ENCODE measurements at regions not wholly inside any gene's neighbourhood (a gene's known extent, or its start where the extent isn't known, plus 50 kb on each side); places are given as distances from the start of the nearest gene placed in this dataset.

DNA sequence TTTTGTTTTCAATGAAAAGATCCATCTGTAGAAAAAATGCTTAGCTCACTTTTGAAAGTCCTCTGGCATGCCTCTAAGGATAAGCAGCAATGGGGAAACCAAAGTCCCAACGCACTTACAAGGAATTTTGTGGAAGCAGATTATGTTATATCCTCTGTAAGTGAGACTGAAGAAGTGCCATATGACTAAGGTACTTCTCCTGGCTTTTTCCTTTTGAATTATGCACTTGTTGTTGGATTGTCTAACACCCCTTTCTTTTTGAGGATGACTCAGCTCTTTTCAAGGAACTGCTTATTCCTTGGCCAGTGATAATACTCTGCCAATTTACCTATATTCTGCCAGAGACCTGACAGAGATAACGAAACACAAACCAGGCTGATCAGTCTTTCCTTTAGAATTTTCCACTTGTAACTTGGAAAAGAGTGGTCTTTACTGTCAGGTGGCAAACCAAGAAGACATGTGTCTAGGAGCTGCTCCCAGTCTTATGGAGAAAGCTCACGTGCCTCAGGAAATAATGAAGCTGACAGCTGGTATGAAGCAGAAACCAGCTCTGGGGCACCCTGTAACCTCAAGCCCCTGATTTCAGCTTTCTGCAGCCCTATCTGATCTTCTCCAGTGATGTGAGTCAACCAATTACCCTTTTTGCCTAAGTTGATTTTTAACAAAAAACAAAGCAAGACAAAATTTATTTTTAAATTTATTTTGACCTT, 290.8 kb upstream of the FBXL7 start:
- H3K36me3 ChIP-seq (ENCODE audit: insufficient read depth, low read length), result no peaks in the 10 kb centered on the region

GRCh38 chr5:15206133-15206532, 293.8 kb upstream of the FBXL7 start:
- Histone ChIP-seq H3K36me3 (ENCODE audit: insufficient read depth, low read length) (no peaks in the 10 kb centered on the region), H3K9me3 (ENCODE audit: control insufficient read depth, insufficient read depth, low read length) (no peaks in the 10 kb centered on the region)

More for the DNA sequence above, 290.8 kb upstream of the FBXL7 start:
- Histone ChIP-seq H3K9ac (ENCODE audit: low read depth, low read length) (no peak overlapping the region), H3K9me3 (ENCODE audit: control insufficient read depth, insufficient read depth, low read length) (no peaks in the 10 kb centered on the region), H3K4me1 (ENCODE audit: insufficient read depth, low read length) (no peaks in the 10 kb centered on the region)

DNA sequence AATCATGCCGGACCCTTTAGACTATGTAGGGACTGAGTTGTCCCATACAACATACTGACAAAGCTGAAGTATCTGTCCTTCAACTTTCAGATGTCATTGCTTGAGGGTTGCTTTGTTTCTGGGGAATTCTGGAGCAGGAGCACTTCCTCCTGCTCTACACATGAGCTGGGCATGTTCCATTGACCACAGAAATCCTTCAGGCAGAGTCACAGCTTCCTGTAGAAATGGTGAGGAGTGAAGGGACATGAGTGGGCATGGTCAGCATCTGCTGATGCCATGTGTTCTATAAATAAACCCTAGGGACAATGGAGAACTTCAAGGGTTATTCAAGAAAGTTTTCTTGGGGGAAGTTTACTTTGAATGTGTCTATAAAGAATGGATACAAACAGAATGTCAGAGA, 296.6 kb upstream of the FBXL7 start:
- no peaks in the 10 kb centered on the region for H3K9me3 ChIP-seq (ENCODE audit: control insufficient read depth, insufficient read depth, low read length)
- no peaks in the 10 kb centered on the region for H3K36me3 ChIP-seq (ENCODE audit: insufficient read depth, low read length)
- H3K9ac ChIP-seq (ENCODE audit: low read depth, low read length), result no peak overlapping the region
- H3K4me1 ChIP-seq (ENCODE audit: insufficient read depth, low read length), result no peaks in the 10 kb centered on the region

More at GRCh38 chr5:15206133-15206532, 293.8 kb upstream of the FBXL7 start:
- Histone ChIP-seq H3K4me1 (ENCODE audit: insufficient read depth, low read length) (no peaks in the 10 kb centered on the region), H3K9ac (ENCODE audit: low read depth, low read length) (no peak overlapping the region)

DNA sequence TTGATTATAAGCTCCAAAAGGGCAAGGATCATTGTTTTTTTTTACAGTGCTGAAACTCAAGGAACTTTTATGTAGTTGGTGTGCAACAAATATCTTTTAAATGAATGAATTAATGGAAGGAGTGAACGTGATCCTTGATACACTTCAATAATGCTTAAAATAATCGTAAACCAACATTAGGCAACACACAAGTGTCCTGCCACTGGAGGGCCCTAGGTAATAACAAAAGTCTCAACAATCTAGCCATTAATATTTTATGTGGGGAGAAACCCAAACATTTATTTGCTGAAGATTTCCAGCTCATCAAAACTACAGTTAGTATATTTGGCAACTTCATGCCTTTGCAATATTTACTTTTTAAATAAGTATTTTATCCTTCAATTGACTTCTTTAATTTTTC, 309.0 kb upstream of the FBXL7 start:
- Histone ChIP-seq H3K4me1 (ENCODE audit: insufficient read depth, low read length) (no peaks in the 10 kb centered on the region), H3K36me3 (ENCODE audit: insufficient read depth, low read length) (no peaks in the 10 kb centered on the region), H3K9ac (ENCODE audit: low read depth, low read length) (no peak overlapping the region), H3K9me3 (ENCODE audit: control insufficient read depth, insufficient read depth, low read length) (no peaks in the 10 kb centered on the region; the same call in 1 of the 2 replicates)

GRCh38 chr5:15183520-15183919, 311.9 kb upstream of the ANKH start:
- H3K36me3 ChIP-seq (ENCODE audit: insufficient read depth, low read length), result no peaks in the 10 kb centered on the region
- no peak overlapping the region for H3K9ac ChIP-seq (ENCODE audit: low read depth, low read length)
- no peaks in the 10 kb centered on the region for H3K4me1 ChIP-seq (ENCODE audit: insufficient read depth, low read length)
- no peaks in the 10 kb centered on the region; the same call in 1 of the 2 replicates for H3K9me3 ChIP-seq (ENCODE audit: control insufficient read depth, insufficient read depth, low read length)

DNA sequence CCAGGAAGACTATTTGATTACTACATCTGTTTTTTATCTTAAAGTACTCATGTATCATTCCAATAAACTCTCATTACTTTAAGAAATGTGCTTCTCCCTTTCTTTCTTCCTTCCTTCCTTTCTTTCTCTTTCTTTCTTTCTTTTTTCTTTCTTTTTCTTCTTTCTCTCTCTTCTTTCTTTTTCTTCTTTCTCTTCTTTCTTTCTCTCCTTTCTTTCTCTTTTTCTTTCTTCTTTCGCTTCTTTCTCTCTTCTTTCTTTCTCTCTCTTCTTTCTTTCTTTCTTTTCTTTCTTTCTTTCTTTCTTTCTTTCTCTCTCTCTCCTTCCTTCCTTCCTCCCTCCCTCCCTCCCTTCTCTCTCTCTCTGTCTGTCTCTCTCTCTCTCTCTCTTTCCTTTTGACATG, 298.6 kb upstream of the ANKH start:
- Histone ChIP-seq H3K9ac (ENCODE audit: low read depth, low read length) (no peak overlapping the region), H3K4me1 (ENCODE audit: insufficient read depth, low read length) (no peaks in the 10 kb centered on the region), H3K9me3 (ENCODE audit: control insufficient read depth, insufficient read depth, low read length) (no peaks in the 10 kb centered on the region), H3K36me3 (ENCODE audit: insufficient read depth, low read length) (no peaks in the 10 kb centered on the region)

DNA sequence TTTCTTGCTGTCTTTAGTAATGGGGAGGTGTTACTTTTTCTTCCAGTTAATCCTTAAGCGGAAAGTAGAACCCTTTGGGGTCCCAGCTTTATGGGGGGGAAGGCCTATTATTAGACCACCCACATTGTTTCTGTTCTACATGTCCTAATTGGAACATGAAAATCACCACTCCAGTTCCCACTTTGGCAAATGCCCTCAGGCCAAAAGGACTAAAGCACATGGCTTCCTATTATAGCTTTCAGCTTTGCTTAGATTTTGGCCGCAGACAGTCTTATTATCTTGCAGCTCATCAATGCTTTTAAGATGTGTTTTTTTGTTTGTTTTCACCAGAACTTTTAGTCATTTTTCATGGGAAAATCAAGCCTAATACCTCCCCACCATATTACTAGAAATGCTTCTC, 296.8 kb upstream of the ANKH start:
- H3K9me3 ChIP-seq (ENCODE audit: control insufficient read depth, insufficient read depth, low read length), result no peaks in the 10 kb centered on the region
- no peaks in the 10 kb centered on the region for H3K36me3 ChIP-seq (ENCODE audit: insufficient read depth, low read length)
- no peaks in the 10 kb centered on the region for H3K4me1 ChIP-seq (ENCODE audit: insufficient read depth, low read length)
- H3K9ac ChIP-seq (ENCODE audit: low read depth, low read length), result no peak overlapping the region

DNA sequence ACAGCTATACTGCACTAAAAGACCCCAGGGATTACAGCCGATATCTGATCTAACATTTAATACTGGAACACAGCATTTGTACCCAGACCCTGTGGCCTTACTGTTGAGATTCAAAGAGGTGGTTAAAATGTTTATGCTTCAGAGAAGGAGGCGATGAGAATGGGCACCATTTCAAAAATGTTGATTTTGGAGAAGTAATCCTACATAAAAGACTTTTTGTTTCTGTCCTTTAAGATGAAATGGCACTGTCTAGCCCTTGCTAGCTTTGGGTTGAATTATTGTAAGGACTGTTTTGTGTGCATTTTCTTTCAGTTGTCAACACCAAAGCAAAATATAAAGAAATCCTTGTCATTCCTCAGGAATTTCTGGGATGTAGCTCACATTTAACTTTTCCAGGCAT, 288.5 kb upstream of the ANKH start:
- Histone ChIP-seq H3K36me3 (ENCODE audit: insufficient read depth, low read length) (no peaks in the 10 kb centered on the region), H3K4me1 (ENCODE audit: insufficient read depth, low read length) (no peaks in the 10 kb centered on the region), H3K9ac (ENCODE audit: low read depth, low read length) (no peak overlapping the region), H3K9me3 (ENCODE audit: control insufficient read depth, insufficient read depth, low read length) (no peaks in the 10 kb centered on the region)

- Histone ChIP-seq H3K4me1 (ENCODE audit: insufficient read depth, low read length) (no peaks in the 10 kb centered on the region), H3K9ac (ENCODE audit: low read depth, low read length) (no peak overlapping the region), H3K9me3 (ENCODE audit: control insufficient read depth, insufficient read depth, low read length) (no peaks in the 10 kb centered on the region), H3K36me3 (ENCODE audit: insufficient read depth, low read length) (no peaks in the 10 kb centered on the region)
These were observed 288.0 kb upstream of the ANKH start for GRCh38 chr5:15159606-15160005.

DNA sequence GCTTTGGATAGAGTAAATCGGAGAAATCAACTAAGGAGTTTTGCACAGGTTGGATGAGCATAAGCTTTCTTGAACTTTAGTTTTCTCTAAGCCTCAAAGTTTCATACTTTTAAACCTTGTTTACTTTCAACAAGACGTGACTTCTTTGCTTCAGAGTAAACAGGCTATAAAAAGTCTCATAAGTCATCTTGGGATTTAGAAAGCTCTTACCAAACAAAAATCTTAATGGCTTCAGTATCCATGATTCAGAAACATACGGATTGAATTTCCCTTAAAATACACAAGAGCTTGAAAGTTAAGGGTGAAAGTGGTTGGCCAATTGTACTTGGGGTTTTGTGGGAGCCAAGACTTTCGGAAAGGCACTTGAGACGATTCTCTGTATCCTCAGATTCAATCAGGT, 270.9 kb upstream of the ANKH start:
- Histone ChIP-seq H3K36me3 (ENCODE audit: insufficient read depth, low read length) (no peaks in the 10 kb centered on the region), H3K9ac (ENCODE audit: low read depth, low read length) (no peak overlapping the region), H3K9me3 (ENCODE audit: control insufficient read depth, insufficient read depth, low read length) (no peaks in the 10 kb centered on the region), H3K4me1 (ENCODE audit: insufficient read depth, low read length) (no peaks in the 10 kb centered on the region; the same call in 1 of the 2 replicates)

DNA sequence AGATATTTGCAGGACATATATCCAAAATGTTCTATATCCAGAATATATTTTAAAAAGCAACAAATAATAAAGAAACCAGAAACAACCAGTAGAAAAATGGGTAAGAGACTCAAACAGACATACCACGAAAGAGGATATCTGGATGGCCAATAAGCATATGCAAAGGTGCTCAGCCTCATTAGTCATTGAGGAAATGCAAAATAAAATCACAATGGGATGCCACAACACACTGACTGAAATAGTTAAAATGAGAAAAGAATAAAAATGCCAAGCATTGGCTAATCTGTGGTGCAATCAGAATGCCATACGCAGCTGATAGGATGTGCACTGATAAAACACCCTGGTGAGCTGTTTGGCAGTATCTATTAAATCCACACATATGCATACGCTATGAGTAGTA, 265.8 kb upstream of the ANKH start:
- H3K36me3 ChIP-seq (ENCODE audit: insufficient read depth, low read length), result no peaks in the 10 kb centered on the region; the same call in 1 of the 2 replicates
- no peaks in the 10 kb centered on the region; the same call in 1 of the 2 replicates for H3K4me1 ChIP-seq (ENCODE audit: insufficient read depth, low read length)
- no peaks in the 10 kb centered on the region for H3K9me3 ChIP-seq (ENCODE audit: control insufficient read depth, insufficient read depth, low read length)
- H3K9ac ChIP-seq (ENCODE audit: low read depth, low read length), result no peak overlapping the region

DNA sequence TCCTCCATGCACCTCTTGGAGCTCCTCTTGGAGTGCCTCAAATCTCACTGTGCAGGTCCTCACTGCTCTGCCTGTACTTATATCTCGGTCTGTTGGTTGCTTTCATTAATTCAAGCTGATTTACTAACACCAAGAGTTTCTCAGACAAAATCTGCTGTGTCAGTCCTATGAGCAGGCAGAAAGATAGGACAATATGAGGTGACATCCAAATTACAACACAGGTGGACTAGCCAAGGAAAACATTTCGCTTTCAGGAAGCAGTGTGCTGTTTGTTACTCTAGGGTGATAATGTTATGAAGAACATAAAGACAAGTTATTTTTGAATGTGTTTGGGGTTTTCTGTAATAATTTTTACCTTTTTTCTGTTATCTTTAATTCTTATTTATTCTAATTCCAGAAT, 264.1 kb upstream of the ANKH start:
- Histone ChIP-seq H3K9ac (ENCODE audit: low read depth, low read length) (no peak overlapping the region), H3K9me3 (ENCODE audit: control insufficient read depth, insufficient read depth, low read length) (no peaks in the 10 kb centered on the region), H3K36me3 (ENCODE audit: insufficient read depth, low read length) (no peaks in the 10 kb centered on the region; the same call in 1 of the 2 replicates), H3K4me1 (ENCODE audit: insufficient read depth, low read length) (no peaks in the 10 kb centered on the region; the same call in 1 of the 2 replicates)

DNA sequence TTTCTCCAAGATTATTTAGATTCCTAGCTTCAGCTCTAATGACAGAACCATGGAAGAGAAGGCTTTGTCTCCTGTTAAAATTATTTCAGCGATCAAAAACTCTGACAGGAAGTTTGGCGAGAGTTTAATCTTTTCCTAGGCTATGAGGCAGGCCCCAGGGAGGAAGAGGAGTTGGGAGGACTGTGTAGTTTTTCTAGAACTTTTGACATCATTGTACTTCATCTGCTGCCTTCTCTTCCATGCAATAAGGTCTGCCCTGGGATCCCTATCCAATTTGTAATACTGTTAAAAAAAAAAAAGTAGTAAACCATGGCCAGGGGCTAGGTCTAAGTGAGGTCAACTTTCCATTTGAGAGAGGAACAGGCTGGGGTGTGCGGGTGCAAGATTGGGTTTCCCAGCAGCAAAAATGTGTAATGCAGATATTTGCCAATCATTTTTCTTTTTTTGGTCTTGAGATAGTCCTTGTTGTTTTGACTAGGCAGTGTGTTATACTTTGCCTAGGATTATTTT, 261.9 kb upstream of the ANKH start:
- Histone ChIP-seq H3K36me3 (ENCODE audit: insufficient read depth, low read length) (no peaks in the 10 kb centered on the region; the same call in 1 of the 2 replicates), H3K9me3 (ENCODE audit: control insufficient read depth, insufficient read depth, low read length) (no peaks in the 10 kb centered on the region), H3K4me1 (ENCODE audit: insufficient read depth, low read length) (no peaks in the 10 kb centered on the region; the same call in 1 of the 2 replicates), H3K9ac (ENCODE audit: low read depth, low read length) (no peak overlapping the region)

GRCh38 chr5:15132816-15133405, 261.3 kb upstream of the ANKH start:
- Histone ChIP-seq H3K9ac (ENCODE audit: low read depth, low read length) (no peak overlapping the region), H3K9me3 (ENCODE audit: control insufficient read depth, insufficient read depth, low read length) (no peaks in the 10 kb centered on the region), H3K4me1 (ENCODE audit: insufficient read depth, low read length) (no peaks in the 10 kb centered on the region; the same call in 1 of the 2 replicates), H3K36me3 (ENCODE audit: insufficient read depth, low read length) (no peaks in the 10 kb centered on the region; the same call in 1 of the 2 replicates)

- no peaks in the 10 kb centered on the region for H3K4me1 ChIP-seq (ENCODE audit: insufficient read depth, low read length)
- no peak overlapping the region for H3K9ac ChIP-seq (ENCODE audit: low read depth, low read length)
- no peaks in the 10 kb centered on the region for H3K9me3 ChIP-seq (ENCODE audit: control insufficient read depth, insufficient read depth, low read length)
- H3K36me3 ChIP-seq (ENCODE audit: insufficient read depth, low read length), result no peaks in the 10 kb centered on the region; the same call in 1 of the 2 replicates
These were observed 260.3 kb upstream of the ANKH start for GRCh38 chr5:15131909-15132308.

All from ES-I3 (cell line).